Keratinocyte (primary cell): ENCODE measurements at regions not wholly inside any gene's neighbourhood (a gene's known extent, or its start where the extent isn't known, plus 50 kb on each side); places are given as distances from the start of the nearest gene placed in this dataset.

ENCODE experiments used
- DNase-seq: peaks from one replicate; pipeline ENCODE4 v3.0.0-alpha.2; 2011; ENCODE audit warnings: low read depth, missing footprints, low spot score
- FAIRE-seq: peaks from 2 replicates; lab custom pipeline; 2011; peaks lifted over from hg19 to GRCh38; lab: Jason Lieb, UNC
- H2AFZ ChIP-seq: 2 replicates; pipeline ENCODE4 v1.6.0; 2012; ENCODE audit warnings: low read length, control low read depth, inconsistent platforms; ENCODE audit not compliant: control insufficient read depth
- H3K27ac ChIP-seq: 2 replicates; pipeline ENCODE4 v1.5.1; 2011; ENCODE audit warnings: low read length; ENCODE audit not compliant: control insufficient read depth, insufficient read depth
- H3K27me3 ChIP-seq: 3 replicates; pipeline ENCODE4 v1.6.0; 2011; ENCODE audit warnings: low read length; ENCODE audit not compliant: control insufficient read depth, insufficient read depth; ENCODE audit errors: extremely low read depth
- H3K36me3 ChIP-seq, 2 experiments: 2 replicates in 1 of 2; 3 replicates in 1 of 2; pipeline ENCODE4 v1.5.1; 2011; ENCODE audit warnings: low read length in 2 of 2, mild to moderate bottlenecking in 1 of 2; ENCODE audit not compliant: control insufficient read depth in 2 of 2, insufficient read depth in 2 of 2; ENCODE audit errors: extremely low read depth in 1 of 2
- H3K4me1 ChIP-seq: 3 replicates; pipeline ENCODE4 v1.5.1; 2011; ENCODE audit warnings: low read length; ENCODE audit not compliant: control insufficient read depth, insufficient read depth; ENCODE audit errors: extremely low read depth
- H3K4me2 ChIP-seq: 3 replicates; pipeline ENCODE4 v1.6.0; 2011; ENCODE audit warnings: low read depth, low read length; ENCODE audit not compliant: control insufficient read depth, insufficient read depth; ENCODE audit errors: extremely low read depth
- H3K4me3 ChIP-seq, 3 experiments: fragments of 200-600 bp in 1 of 3; sonication (generic) in 1 of 3; 2 replicates in 2 of 3; 3 replicates in 1 of 3; pipeline ENCODE4 v1.5.1; 2011 to 2016; ENCODE audit warnings: low read length in 3 of 3, mild to moderate bottlenecking in 3 of 3, control low read depth in 2 of 3, inconsistent platforms in 1 of 3, low read depth in 1 of 3, mixed read lengths in 1 of 3, mixed run types in 1 of 3, moderate library complexity in 1 of 3; ENCODE audit not compliant: control insufficient read depth in 2 of 3, insufficient read depth in 2 of 3; ENCODE audit errors: extremely low read depth in 1 of 3
- H3K79me2 ChIP-seq: 2 replicates; pipeline ENCODE4 v1.6.0; 2012; ENCODE audit warnings: low read length; ENCODE audit not compliant: control insufficient read depth, insufficient read depth
- H3K9ac ChIP-seq: 3 replicates; pipeline ENCODE4 v1.6.0; 2011; ENCODE audit warnings: low read length; ENCODE audit not compliant: control insufficient read depth, insufficient read depth; ENCODE audit errors: extremely low read depth
- H3K9me1 ChIP-seq: 3 replicates; pipeline ENCODE4 v1.6.0; 2011; ENCODE audit warnings: low read length; ENCODE audit not compliant: control insufficient read depth, insufficient read depth; ENCODE audit errors: extremely low read depth
- H3K9me3 ChIP-seq: 2 replicates; pipeline ENCODE4 v1.5.1; 2012; ENCODE audit warnings: low read depth, low read length; ENCODE audit not compliant: control insufficient read depth
- H4K20me1 ChIP-seq: 3 replicates; pipeline ENCODE4 v1.6.0; 2011; ENCODE audit warnings: low read length; ENCODE audit not compliant: control insufficient read depth, insufficient read depth; ENCODE audit errors: extremely low read depth
- CTCF ChIP-seq, 3 experiments: IDR thresholded peaks in 1 of 3; conservative IDR thresholded peaks in 1 of 3; optimal IDR thresholded peaks in 1 of 3; 2 replicates in 2 of 3; 3 replicates in 1 of 3; pipeline versions ENCODE3 to v1.5.1; 2011; ENCODE audit warnings: low read length in 3 of 3, mild to moderate bottlenecking in 3 of 3, moderate library complexity in 2 of 3, control low read depth in 1 of 3, inconsistent platforms in 1 of 3; ENCODE audit not compliant: insufficient read depth in 2 of 3; ENCODE audit errors: extremely low read depth in 1 of 3
- EZH2 ChIP-seq: IDR thresholded peaks from one replicate; pipeline ENCODE4 v1.6.1; 2012; ENCODE audit warnings: inconsistent platforms, mild to moderate bottlenecking, low read length, moderate library complexity
- dilution Hi-C: fragments of 300-500 bp; cut with MboI; formaldehyde crosslinking; loops from one replicate; pipeline ENCODE4 v1.7.0; 2020; ENCODE audit warnings: low sequenced_read_pairs; ENCODE audit not compliant: extremely low pct_ligation_motif_present

DNA sequence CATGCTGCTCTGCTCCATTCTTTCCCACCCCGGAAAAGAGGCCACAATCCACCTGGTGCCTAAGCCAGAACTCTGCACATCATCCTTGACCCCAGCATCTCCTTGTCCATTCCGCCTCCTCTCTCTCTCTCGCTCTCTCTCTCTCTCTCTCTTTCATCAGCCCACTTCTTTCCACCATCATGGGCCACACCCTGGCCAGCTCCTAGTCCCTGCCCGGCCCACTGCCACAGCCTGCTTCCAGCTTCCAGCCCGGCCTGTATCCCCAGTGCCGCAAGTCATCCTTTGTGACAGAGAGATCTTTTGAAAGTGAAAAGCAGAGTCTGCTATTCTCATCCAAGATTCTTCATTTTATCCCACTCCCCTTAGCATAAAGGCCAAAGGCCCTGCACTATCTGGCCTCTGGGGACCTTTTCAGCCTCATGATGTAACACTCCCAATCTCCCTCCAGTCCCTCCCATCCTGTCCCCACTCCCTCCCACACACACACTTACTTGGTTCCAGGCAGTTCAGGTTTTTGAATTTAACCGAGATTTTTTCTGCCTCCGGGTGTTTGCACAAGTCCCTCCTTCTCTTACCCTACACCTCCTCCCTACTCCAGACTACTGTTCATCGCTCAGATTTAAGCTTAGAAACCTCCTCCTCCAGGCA lies 214.0 kb downstream of the EN1 start:
- FAIRE-seq (no peak), DNase-seq (no peak)
- H3K36me3 ChIP-seq = no peaks in the 10 kb centered on the region
- dilution Hi-C loops = no loop called here
- no peaks in the 10 kb centered on the region for H3K27me3 ChIP-seq
- no peak overlapping the region for H2AFZ ChIP-seq
- H3K9me3 ChIP-seq = no peaks in the 10 kb centered on the region
- H3K9ac ChIP-seq = no peak overlapping the region
- H3K27ac ChIP-seq = no peak overlapping the region
- no peaks in the 10 kb centered on the region for H3K79me2 ChIP-seq
- H3K4me2 ChIP-seq = no peak overlapping the region
- no peaks in the 10 kb centered on the region for H3K4me1 ChIP-seq
- no peaks in the 10 kb centered on the region for H4K20me1 ChIP-seq
- no peak overlapping the region for H3K4me3 ChIP-seq
- TF ChIP-seq CTCF (optimal IDR thresholded peaks at IDR 0.05 in 1 of 3, IDR thresholded peaks at IDR 0.05 in 1 of 3, conservative IDR thresholded peaks at IDR 0.05 in 1 of 3; ENCODE audit: extremely low read depth in 1 of 3, insufficient read depth in 2 of 3, low read length in 3 of 3) (no peak), EZH2 (no peak)
- H3K9me1 ChIP-seq = no peaks in the 10 kb centered on the region

GRCh38 chr2:118632921-118633320 lies 214.5 kb downstream of the EN1 start:
- Histone ChIP-seq H3K4me1 (no peaks in the 10 kb centered on the region), H4K20me1 (no peaks in the 10 kb centered on the region), H3K27me3 (no peaks in the 10 kb centered on the region), H3K4me3 (no peak overlapping the region), H3K36me3 (no peaks in the 10 kb centered on the region), H3K4me2 (no peak overlapping the region), H3K9ac (no peak overlapping the region), H3K27ac (no peak overlapping the region), H3K9me3 (no peaks in the 10 kb centered on the region), H3K79me2 (no peaks in the 10 kb centered on the region), H2AFZ (no peak overlapping the region), H3K9me1 (no peaks in the 10 kb centered on the region)
- DNase-seq (no peak), FAIRE-seq (no peak)
- dilution Hi-C loops = no loop called here
- TF ChIP-seq CTCF (optimal IDR thresholded peaks at IDR 0.05 in 1 of 3, IDR thresholded peaks at IDR 0.05 in 1 of 3, conservative IDR thresholded peaks at IDR 0.05 in 1 of 3; ENCODE audit: extremely low read depth in 1 of 3, insufficient read depth in 2 of 3, low read length in 3 of 3) (no peak), EZH2 (no peak)
